HG03039 (cell line): ENCODE measurements at regions not wholly inside any gene's neighbourhood (a gene's known extent, or its start where the extent isn't known, plus 50 kb on each side); places are given as distances from the start of the nearest gene placed in this dataset.

Experiments
- ATAC-seq: cut with Tn5 transposase; IDR thresholded peaks from one replicate; pipeline ENCODE4 v1.9.1; 2021; ENCODE audit warnings: mild to moderate bottlenecking, moderate library complexity; ENCODE audit not compliant: unreplicated experiment

DNA sequence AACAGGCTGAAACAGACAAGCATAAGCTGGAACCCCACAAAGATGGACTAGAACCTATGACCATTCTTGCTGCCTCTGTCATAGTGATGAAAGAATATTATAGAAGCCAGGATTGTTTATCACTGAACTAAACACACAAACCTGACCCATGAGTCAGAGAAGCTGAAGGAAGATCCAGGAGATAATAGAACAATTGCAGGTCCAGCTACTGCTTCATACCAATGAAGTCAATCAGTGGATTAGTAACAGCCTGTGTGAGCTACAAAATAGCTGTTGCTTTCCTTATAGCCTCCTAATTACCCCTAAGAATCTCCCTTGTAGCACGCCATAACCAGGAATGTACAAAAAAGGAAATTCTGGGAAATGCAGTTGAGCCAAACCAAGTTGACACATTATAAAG lies 459.9 kb upstream of the ZNF462 start:
- no peak for ATAC-seq

DNA sequence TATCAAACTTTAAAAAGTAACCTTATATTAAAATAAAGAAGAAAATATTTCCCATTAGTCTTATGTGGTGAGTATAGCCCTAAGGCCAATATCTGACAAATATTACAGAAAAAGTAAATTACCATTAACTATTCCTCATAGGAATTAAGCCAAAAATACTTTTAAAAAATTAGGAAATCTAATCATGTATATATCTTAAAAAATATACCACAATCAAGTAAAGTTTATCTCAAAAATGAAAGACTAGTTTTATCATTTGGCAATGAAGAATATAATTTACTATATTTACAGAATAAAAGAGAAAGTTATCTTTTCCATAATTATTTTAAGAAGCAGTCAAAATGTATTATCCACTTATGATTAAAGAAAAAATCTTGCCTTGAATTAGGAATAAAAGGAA lies 458.8 kb upstream of the ZNF462 start:
- ATAC-seq = no peak

DNA sequence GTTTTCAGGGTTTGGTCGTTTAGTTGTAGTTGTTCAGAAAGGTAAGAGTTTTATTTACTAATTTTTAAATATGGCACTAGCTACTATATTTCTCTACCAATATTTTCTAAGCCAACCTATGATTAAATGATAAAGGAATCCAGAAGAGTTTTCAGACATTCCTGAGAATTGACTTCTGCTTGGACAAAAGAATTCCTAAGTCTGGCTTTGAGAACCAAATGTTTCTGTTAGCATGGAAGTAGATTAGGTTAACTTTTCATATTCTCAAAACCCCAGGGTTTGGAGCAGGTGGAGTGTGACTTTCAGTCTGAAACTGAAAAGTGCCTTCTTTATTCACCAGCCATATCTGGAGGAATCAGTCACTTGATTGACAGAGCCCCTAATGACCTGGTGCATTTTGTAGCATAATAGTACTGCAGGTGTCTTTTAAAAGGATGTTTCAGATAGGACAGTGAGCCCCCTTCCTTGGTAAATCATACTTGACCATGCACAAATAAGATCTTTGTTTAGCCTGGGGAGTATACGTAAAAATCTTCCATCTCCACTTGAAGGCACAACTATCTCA lies 457.0 kb upstream of the ZNF462 start:
- no peak for ATAC-seq

DNA sequence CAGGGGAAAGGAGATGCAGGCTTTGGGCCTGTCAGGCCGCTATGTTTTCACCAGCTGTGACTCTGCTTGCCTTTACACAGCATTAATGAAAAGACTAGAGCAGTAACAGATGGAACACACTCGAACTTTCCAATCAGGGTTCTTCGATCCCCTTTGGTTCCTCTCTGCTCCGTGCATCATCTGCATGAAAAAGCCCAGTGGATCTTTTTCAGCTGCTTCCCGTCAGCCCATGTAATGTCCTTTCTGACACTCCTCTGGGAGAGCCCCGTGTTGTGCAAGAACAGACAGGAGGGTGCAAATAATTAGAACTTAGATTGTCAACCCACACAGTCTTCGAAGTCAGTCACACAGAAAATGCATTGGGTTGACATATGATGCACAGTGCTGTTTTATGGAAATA lies 448.9 kb upstream of the ZNF462 start:
- ATAC-seq = no peak

DNA sequence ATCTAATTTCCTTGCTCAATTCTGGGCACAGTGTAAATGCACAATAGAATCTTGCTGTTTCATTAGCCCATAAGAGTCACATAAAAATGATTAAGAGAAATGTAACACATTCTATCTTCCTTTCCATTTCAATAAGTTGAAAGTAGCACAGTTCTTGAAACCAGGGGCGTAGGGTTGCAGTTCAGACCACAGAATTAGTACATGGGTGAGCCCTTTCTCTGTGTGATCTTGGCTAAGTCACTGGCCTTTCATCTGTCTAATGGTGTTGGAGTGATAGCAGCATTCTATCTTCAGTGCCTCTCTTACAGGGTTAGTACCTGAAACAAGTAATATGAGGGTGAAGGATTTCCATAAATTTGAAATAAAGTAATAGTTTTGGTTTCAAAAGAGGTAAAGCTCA lies 445.3 kb upstream of the ZNF462 start:
- no peak for ATAC-seq

DNA sequence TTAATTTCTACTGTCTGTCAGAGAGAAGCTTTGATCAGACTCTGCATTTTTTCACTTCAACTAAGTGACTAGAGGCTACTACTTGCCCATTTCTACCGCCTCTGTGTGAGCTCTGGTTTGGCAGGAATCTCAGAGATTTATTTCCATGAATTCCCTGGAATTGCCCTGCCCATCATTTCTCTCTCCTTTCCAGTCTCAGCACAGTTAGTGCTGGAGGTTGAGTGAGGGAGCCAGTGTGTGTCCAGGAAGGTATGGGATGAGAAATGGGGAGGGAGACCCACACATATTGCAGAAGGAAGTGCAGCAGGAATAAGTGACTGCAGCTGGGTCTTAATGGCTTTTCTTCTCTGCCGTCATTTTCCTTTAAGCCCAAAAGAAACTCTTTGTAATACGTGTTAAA lies 443.1 kb upstream of the ZNF462 start:
- no peak for ATAC-seq

DNA sequence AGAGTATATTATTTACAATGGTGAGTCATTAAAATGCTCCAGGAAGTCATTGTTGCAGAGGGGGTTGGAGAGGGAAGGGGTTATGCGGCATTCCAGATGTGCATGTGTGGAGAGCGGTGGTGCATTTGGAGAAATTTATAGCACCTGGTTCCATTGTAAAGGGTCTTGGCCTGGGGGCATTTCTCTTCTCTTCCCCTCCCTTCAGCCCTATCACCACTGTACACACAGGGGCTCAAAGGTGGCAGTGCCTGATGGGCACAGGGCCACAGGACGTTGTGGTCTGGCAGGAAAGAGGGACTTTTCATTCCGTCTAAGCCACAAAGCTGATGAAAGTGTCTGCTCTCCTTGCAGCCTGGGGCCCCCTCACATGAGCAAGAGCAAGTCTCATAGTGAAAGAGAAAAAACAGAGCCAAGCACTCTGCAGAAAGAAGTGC lies 442.4 kb upstream of the ZNF462 start:
- peak; percentile 61 for ATAC-seq

DNA sequence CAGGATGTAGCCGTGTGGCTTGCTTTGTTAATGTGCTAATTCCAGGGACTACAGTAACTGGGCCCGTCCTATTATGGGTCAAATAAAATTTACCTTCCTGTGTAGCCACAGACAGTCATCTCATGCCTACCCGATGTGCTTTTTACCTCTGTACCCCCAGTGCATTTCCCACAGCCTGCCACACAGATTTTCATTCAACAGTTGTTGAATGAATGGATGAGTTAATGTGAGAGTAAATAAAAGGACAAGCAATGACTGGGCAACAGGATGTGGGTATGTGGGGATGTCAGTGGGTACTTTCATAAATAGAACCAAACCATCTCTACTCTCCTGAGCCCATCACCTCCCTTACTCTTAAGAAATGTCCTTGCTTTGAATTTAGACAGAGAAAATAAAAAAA lies 441.2 kb upstream of the ZNF462 start:
- peak; percentile 47 for ATAC-seq

DNA sequence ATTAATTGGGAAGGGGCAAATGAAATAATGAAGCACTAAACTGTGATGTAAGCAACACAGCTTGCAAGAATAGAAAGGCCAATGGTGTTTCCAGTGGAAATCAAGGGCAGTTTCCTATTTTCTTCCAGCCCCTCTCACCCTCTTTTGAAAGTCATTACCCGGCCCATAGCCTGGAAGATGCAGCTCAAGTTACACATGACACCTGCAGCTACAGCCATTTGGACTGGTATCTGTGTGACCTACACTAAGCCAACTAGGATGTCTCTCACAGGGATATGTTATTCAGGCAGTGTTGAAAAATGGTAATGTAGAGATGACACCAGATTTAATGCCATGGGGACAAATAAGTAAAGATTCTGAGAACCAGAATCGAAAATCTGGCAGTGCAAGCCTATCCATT lies 439.4 kb upstream of the ZNF462 start:
- ATAC-seq = no peak

DNA sequence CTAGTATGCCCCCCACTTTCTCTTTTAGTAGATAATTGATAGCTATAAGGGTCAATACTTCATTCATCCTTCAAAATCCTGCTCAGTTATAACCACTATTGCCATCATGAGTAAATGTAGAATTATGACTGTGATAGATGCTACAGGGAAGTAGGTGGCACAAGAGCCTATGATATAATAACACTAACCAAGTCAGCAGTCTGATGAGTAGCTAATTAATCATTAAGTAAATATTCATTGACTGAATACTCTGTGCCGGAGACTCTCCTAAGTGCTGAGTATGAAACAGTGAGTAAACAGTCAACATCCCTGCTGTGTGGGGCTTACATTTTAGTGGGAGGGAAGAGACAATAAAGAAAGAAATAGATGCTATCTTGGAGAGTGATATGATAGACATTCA lies 430.3 kb upstream of the ZNF462 start:
- no peak for ATAC-seq

DNA sequence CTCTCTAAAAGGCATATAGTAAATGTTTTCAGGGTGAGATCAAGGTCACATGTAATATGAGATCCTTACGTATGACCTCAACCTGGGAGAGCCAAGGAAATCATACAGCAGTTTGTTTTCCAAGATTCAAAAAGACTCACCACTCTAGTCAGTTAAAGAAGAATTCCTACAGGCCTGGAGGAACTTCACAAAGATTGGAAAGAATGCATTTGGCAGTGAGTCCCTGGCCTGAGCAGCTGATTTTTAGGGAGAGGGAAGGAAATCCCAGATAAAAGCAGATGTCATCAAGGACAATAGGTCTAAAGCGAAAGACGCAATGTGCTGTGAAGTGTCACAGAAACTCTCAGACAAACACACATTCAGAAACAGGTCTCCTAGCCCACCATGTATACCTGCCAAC lies 424.0 kb upstream of the ZNF462 start:
- no peak for ATAC-seq

DNA sequence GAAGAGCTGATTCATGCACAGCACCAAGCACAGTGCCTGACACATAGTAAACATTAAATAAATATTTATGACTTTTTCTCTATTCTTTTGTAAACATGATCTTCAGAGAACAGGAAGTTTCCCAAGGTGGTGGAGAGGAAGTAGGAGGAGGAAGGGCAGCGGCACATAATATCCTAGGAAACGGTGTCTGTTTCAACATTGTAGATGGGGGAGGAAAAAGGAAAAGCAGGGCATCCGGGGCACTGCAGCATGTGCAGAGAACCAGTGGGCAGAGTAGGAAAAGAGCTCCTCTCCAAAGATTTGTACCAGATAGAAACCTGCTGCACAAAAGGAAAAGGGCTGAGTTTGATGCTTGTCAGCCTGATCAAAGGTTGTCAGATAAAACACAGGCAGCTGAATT lies 421.7 kb upstream of the ZNF462 start:
- no peak for ATAC-seq

DNA sequence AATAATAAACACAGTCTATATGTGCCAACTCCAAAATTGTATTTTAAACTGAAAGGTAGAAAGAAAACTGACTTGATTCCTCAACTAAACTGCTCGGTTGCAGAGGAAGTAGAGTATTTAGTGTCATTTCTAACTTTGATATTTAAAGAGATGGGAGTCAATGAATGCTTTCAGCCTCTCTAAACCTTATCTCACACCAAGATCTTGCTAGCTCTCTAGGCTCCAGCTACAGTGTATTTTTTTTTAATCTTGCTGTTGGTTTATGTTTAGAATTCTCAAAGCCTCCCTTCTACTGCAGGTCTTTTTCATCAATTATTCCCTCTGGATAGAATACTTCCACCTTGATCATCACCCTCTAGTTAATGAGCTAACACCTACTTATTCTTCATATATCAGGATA lies 419.4 kb upstream of the ZNF462 start:
- ATAC-seq = no peak

DNA sequence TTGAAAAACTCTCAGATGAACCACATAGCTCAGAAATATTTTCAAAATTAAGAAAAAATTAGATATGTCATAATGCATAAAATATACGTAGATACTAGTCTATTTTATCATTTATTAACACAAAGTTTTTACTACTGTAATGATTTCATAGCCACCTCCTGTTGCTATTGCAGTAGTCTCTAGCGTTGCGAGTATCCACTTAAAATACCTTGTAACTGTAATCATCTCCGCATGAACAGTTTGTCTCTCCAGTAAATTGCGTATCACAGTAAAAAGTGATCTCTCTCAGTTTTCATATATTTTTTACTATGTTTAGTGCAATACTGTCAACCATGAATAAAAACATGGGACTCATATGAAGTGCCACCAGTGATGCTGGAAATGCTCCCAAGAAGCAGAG lies 417.9 kb upstream of the ZNF462 start:
- ATAC-seq = no peak

DNA sequence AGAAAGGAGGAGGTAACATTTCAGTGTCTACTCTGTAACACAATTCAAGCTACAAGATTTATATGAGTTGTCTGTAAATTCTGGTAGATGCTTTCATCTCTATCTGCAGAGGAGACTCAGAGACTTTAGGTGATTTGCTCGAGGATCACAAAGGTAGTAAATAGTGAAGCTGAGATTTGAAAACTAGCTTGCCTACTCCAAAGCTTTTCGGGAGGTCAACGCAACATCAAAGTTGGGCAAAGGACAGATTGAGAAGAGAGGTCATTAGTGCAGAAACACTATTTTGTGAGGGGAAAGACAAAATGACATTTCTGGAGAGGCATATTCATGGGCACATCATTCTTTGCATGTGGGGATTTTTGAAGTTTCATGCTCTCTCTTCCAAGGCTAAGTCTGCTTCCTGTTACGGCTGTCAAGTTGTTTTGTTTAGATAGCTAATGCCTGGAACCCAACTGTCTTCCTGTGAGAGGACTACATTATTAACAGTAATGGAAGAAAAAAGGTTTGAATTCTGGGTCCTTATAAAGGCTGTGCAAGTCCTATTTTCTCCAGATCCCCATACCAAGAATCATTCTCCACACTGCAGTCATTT lies 413.5 kb upstream of the ZNF462 start:
- ATAC-seq = no peak

DNA sequence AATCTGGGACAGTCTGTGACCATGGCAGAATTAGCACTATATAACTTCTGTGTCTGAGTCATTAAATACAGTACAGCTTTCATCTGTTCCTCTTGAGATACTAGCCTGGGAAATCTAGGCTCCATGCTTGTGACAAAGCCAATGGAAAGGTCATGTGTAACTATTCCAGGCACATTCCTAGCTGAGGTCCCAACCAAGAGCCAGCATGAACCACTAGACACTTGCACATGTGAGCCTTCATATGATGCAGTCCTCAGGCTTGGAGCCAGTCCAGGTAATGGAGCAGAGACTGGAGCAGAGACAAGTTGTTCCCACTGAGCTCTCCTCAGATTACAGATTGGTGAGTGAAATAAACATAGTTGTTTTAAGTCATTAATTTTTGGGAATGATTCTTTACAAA lies 412.4 kb upstream of the ZNF462 start:
- no peak for ATAC-seq

DNA sequence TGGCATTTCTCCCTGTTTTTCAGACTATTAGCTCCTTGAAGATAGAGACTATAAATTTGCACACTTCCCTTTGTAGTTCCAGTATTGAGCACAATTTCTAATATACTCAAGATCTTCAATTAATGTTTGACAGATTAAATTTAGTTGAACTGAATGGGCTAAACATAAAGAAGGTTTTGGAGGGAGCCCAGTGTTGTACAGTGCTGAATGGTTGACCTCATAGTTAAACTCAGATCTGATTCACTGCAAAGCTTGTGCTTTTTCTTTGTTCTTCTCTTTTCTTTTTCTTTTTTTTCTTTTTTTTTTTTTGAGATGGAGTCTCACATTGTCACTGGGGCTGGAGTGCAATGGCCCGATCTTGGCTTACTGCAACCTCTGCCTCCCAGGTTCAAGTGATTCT lies 411.7 kb upstream of the ZNF462 start:
- no peak for ATAC-seq

DNA sequence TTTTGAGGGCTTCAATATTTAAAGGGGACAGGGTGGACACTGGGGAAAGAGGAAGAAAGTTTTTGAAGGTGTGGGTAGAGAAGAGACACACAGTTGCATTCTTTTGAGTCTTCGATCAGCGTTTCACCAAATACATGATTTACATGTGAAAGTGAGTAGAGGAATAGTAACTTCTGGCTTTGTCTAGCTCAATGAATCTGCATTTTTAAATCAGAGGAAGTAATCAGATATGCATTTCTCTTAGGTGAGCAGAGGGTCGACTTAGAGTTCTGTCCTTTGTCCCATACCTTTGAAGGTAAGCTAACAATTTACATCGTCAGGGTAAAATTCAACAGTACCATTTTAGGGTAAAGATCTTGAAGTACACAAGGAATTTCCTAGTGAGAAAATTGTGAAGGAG lies 406.4 kb upstream of the ZNF462 start:
- ATAC-seq = no peak

DNA sequence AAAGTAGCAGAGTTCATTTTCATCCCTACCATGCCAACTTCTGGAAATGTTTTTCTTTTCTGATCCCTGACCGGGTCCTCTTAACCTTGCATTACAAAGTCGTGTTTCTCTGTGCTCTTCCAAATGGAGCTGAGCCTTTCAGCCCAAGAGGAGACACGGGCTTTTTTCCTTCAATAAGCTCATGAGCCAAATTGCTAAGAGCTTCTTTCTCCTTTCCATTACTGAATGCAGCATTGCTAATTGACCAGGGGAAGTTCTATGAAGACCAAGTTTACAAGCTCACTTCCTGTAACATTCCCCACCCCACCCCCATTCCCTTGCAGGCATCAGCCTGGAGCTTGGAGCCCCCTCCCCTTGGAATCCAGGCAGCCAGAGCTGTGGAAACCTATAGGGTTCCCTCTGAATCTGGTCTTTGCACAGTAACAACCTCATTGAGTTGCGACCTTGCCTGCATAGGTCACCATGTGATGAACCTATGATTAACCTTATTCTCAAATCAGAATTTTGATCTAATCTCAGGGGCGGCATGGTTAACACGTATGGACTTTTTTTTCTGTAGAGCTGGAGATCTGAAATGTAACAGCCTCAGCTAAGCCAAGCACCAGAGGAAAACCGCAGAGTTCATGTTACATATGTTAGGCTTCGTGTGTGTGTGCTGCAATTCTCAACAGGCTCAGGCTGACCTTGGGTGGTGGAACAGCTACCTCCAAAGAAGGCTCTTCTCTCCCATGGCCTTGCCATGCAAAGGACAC lies 395.7 kb upstream of the ZNF462 start:
- ATAC-seq = no peak

DNA sequence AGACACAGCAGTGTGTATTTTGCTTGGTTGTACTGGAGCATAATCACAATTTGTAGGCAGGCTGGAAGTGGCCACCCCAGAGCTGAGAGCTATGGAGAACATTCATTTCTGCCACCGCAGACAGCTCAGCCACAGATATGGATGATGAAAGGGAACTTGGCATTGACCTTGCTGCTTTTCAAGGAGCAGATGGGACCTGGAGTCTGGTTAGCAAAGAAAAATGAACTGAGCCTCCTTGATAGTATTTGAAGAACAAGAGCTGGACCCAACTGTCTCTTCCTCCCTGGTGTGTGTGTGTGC lies 395.2 kb upstream of the ZNF462 start:
- ATAC-seq = no peak

DNA sequence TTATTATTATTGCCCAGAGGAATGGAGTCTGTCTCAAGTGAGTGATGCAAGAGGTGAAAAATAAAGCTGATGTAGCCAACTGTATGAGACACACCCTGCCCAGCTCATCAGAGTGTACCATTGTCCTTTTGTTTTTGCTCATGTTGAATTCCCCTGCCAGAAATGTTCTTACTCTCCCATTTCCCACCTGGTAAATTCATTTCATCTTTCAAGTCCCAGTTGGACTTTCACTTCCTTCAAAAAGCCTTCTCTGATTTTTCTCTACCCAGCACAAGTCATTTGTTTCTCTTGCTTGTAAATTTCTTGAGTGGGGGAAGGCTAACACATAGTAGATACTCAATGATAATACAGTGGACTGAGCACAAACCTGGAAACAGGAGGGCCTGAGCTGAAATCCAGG lies 394.5 kb upstream of the ZNF462 start:
- ATAC-seq = peak; percentile 83

DNA sequence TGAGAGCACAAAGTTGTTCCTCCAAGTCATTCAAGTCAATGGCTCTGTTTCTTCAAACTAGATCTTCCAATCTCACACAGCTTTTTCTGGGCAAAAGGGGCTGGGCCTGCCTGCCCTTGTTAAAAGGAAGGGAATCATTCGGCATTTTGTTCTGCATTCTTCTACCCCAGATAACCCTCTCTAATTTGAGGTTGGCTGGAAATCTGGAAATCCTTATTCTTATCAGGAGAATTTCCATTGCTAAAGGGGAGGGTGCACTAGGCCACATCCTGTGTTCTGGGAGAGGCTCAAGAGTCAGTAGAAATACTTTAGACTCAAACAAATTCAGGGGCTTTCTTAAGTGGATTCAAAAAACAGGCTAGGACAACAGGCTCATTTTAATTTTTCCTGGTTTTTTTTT lies 384.7 kb upstream of the ZNF462 start:
- no peak for ATAC-seq

DNA sequence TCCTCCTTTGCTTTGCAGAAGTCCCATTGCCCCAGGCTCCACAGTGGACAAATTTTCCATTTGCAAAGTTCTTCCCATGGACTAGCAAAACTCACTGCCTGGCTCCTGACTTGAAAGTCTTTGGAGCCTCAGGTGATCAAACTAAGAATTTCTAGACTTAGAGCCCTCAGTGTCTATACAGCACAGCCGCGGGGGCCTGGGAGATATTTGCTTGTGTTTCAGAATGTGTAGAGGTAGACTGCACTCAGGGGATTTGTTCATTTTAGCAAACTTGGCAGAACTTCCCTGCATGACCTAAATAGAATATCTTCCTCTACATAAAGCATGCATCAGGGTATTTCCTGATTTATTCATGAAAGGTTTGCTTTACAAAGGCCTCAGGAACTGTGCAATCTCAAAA lies 384.2 kb upstream of the ZNF462 start:
- no peak for ATAC-seq
